B cell (primary cell): ENCODE measurements at regions not wholly inside any gene's neighbourhood (a gene's known extent, or its start where the extent isn't known, plus 50 kb on each side); places are given as distances from the start of the nearest gene placed in this dataset.

Experiments used
- ATAC-seq: fragments of 200-7000 bp; cut with Tn5 transposase; one replicate; pipeline ENCODE4 v1.10.0; 2021; ENCODE audit warnings: low read depth, mild to moderate bottlenecking, moderate number of reproducible peaks, moderate library complexity
- CTCF ChIA-PET: fragments of 350-600 bp; sonication (Branson Sonifier 250); formaldehyde crosslinking; loops from one replicate; lab custom pipeline; 2021; ENCODE audit warnings: antibody characterized with exemption, inconsistent platforms; lab: Charles Lee
- POLR2A ChIA-PET: fragments of 350-600 bp; sonication (Branson Sonifier 250); formaldehyde crosslinking; loops from one replicate; lab custom pipeline; 2021; ENCODE audit warnings: antibody characterized with exemption; lab: Charles Lee
- DNase-seq: peaks from one replicate; pipeline ENCODE4 v3.0.0; 2013
- H2AFZ ChIP-seq: 2 replicates; pipeline ENCODE4 v1.6.1; 2012; ENCODE audit warnings: mild to moderate bottlenecking, low read depth, low read length; ENCODE audit not compliant: insufficient read depth, poor library complexity, severe bottlenecking
- H3K27ac ChIP-seq, 2 donors: 1 replicate in 1 of 2; 2 replicates in 1 of 2; pipeline ENCODE4 v1.5.1; 2012 to 2013; ENCODE audit warnings: low read length in 2 of 2, mild to moderate bottlenecking in 2 of 2, moderate library complexity in 1 of 2
- H3K27me3 ChIP-seq, 4 experiments: fragments of 200-600 bp in 1 of 4; sonication (generic) in 1 of 4; replicated peaks in 1 of 4; 1 replicate in 2 of 4; 2 replicates in 2 of 4; pipeline versions ENCODE4 v1.6.1 to v1.7.0; 2013 to 2016; ENCODE audit warnings: low read length in 3 of 4, mild to moderate bottlenecking in 2 of 4, mixed read lengths in 1 of 4, moderate library complexity in 1 of 4; ENCODE audit not compliant: insufficient read depth in 4 of 4, control insufficient read depth in 3 of 4; ENCODE audit errors: control extremely low read depth in 1 of 4
- H3K36me3 ChIP-seq, 2 experiments: replicated peaks in 1 of 2; 1 replicate in 1 of 2; 2 replicates in 1 of 2; pipeline versions ENCODE4 v1.6.1 to v1.7.1; 2013; ENCODE audit warnings: low read length in 1 of 2; ENCODE audit not compliant: insufficient read depth in 2 of 2, control insufficient read depth in 1 of 2; ENCODE audit errors: control extremely low read depth in 1 of 2, extremely low read depth in 1 of 2
- H3K4me1 ChIP-seq, 2 donors: fragments of 200-600 bp in 1 of 2; sonication (generic) in 1 of 2; 1 replicate in 1 of 2; 2 replicates in 1 of 2; pipeline versions ENCODE4 v1.5.1 to v1.6.1; 2013 to 2017; ENCODE audit warnings: low read length in 2 of 2; ENCODE audit not compliant: control insufficient read depth in 2 of 2, insufficient read depth in 2 of 2
- H3K4me2 ChIP-seq: replicated peaks from 2 replicates; pipeline ENCODE3; 2012; ENCODE audit warnings: mild to moderate bottlenecking, low read depth, low read length; ENCODE audit not compliant: poor library complexity, severe bottlenecking
- H3K4me3 ChIP-seq, 5 experiments: fragments of 200-600 bp in 1 of 5; sonication (generic) in 1 of 5; 1 replicate in 3 of 5; 2 replicates in 2 of 5; pipeline versions ENCODE4 v1.5.1 to v1.7.0; 2011 to 2016; ENCODE audit warnings: low read length in 4 of 5, mild to moderate bottlenecking in 4 of 5, low read depth in 2 of 5, control low read depth in 1 of 5, moderate library complexity in 1 of 5; ENCODE audit not compliant: insufficient read depth in 1 of 5; ENCODE audit errors: control extremely low read depth in 1 of 5, extremely low read depth in 1 of 5
- H3K79me2 ChIP-seq: fragments of 200-600 bp; sonication (generic); one replicate; pipeline ENCODE4 v1.6.0; 2016; ENCODE audit warnings: low read length; ENCODE audit not compliant: control insufficient read depth, insufficient read depth
- H3K9ac ChIP-seq: fragments of 200-600 bp; sonication (generic); 2 replicates; pipeline ENCODE4 v1.6.1; 2017; ENCODE audit warnings: mild to moderate bottlenecking, low read length, moderate library complexity
- H3K9me3 ChIP-seq, 3 donors: one replicate each; pipeline versions ENCODE4 v1.6.1 to v1.7.1; 2013; ENCODE audit warnings: low read length in 2 of 3; ENCODE audit not compliant: control insufficient read depth in 2 of 3, insufficient read depth in 1 of 3; ENCODE audit errors: control extremely low read depth in 1 of 3
- H4K20me1 ChIP-seq: 2 replicates; pipeline ENCODE4 v1.6.0; 2012; ENCODE audit warnings: mild to moderate bottlenecking, low read length; ENCODE audit not compliant: insufficient read depth, control insufficient read depth, poor library complexity, severe bottlenecking
- H3K27ac Mint-ChIP-seq: one replicate; pipeline ENCODE4 v1.8.0; 2021; ENCODE audit warnings: mixed read lengths
- H3K27me3 Mint-ChIP-seq: one replicate; pipeline ENCODE4 v1.8.0; 2021; ENCODE audit warnings: mixed read lengths
- H3K4me1 Mint-ChIP-seq: one replicate; pipeline ENCODE4 v1.8.0; 2021; ENCODE audit warnings: mixed read lengths
- H3K4me3 Mint-ChIP-seq: one replicate; pipeline ENCODE4 v1.8.0; 2021; ENCODE audit warnings: mixed read lengths
- H3K9me3 Mint-ChIP-seq: one replicate; pipeline ENCODE4 v1.8.0; 2022; ENCODE audit warnings: mixed read lengths; ENCODE audit not compliant: insufficient read depth
- EZH2 ChIP-seq: IDR thresholded peaks from 2 replicates; pipeline ENCODE4 v1.6.1; 2012; ENCODE audit warnings: borderline replicate concordance, low read depth, mild to moderate bottlenecking, moderate library complexity, low read length; ENCODE audit not compliant: insufficient read depth, poor library complexity, severe bottlenecking
- WGBS: methylation state at CpG from one replicate; pipeline ENCODE4 v1.1.5; 2013; ENCODE audit warnings: missing lambda C conversion rate; ENCODE audit not compliant: insufficient coverage; 5-methylcytosine and 5-hydroxymethylcytosine counted together
- intact Hi-C: fragments of 100-400 bp; cut with micrococcal nuclease; formaldehyde crosslinking; loops from one replicate; pipeline ENCODE4 v1.10.0; 2022
- TF ChIP-seq, protein P1 (sequence below): fragments of 200-600 bp; IDR thresholded peaks from one replicate; pipeline ENCODE4 v1.8.0; 2022; ENCODE audit warnings: antibody characterized with exemption, mild to moderate bottlenecking

DNA sequence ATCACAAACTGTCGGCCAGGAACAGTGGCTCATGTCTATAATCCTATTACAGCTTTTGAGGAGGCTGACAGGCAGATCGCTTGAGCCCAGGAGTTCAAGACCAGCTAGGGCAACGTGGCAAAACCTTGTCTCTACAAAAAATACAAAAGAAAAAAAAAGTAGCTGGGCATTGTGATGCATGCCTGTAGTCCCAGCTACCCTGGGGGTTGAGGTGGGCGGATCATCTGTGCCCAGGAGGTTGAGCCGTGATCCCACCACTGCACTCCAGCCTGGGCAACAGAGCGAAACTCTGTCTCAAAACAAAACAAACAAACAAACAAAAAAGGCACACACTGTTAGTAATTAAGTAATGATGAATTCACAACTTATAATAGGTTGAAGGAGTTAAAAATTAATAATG is 441.5 kb upstream of the PCDH15 start:
- intact Hi-C loops: no loop called here
- no peaks in the 10 kb centered on the region for H3K36me3 ChIP-seq
- H3K27ac ChIP-seq: no peak overlapping the region
- Mint-ChIP-seq H3K27ac (no peak overlapping the region), H3K4me3 (no peak overlapping the region), H3K4me1 (no peaks in the 10 kb centered on the region), H3K9me3 (no peaks in the 10 kb centered on the region), H3K27me3 (no peaks in the 10 kb centered on the region)
- no peak overlapping the region for H3K4me3 ChIP-seq
- H3K9ac ChIP-seq: no peak overlapping the region
- ChIA-PET CTCF (no interaction called here), POLR2A (no interaction called here)
- no peaks in the 10 kb centered on the region for H3K27me3 ChIP-seq
- no peaks in the 10 kb centered on the region for H4K20me1 ChIP-seq
- no peaks in the 10 kb centered on the region for H3K9me3 ChIP-seq
- TF ChIP-seq EZH2: no peak
- TF ChIP-seq, protein P1, sequence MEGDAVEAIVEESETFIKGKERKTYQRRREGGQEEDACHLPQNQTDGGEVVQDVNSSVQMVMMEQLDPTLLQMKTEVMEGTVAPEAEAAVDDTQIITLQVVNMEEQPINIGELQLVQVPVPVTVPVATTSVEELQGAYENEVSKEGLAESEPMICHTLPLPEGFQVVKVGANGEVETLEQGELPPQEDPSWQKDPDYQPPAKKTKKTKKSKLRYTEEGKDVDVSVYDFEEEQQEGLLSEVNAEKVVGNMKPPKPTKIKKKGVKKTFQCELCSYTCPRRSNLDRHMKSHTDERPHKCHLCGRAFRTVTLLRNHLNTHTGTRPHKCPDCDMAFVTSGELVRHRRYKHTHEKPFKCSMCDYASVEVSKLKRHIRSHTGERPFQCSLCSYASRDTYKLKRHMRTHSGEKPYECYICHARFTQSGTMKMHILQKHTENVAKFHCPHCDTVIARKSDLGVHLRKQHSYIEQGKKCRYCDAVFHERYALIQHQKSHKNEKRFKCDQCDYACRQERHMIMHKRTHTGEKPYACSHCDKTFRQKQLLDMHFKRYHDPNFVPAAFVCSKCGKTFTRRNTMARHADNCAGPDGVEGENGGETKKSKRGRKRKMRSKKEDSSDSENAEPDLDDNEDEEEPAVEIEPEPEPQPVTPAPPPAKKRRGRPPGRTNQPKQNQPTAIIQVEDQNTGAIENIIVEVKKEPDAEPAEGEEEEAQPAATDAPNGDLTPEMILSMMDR: no peak
- H2AFZ ChIP-seq: no peak overlapping the region
- H3K4me1 ChIP-seq: no peaks in the 10 kb centered on the region
- DNase-seq (no peak), ATAC-seq (no peak)
- no peaks in the 10 kb centered on the region for H3K79me2 ChIP-seq
- WGBS: 60% methylated on average over 1 of the region's 6 CpGs
- H3K4me2 ChIP-seq: no peak overlapping the region

DNA sequence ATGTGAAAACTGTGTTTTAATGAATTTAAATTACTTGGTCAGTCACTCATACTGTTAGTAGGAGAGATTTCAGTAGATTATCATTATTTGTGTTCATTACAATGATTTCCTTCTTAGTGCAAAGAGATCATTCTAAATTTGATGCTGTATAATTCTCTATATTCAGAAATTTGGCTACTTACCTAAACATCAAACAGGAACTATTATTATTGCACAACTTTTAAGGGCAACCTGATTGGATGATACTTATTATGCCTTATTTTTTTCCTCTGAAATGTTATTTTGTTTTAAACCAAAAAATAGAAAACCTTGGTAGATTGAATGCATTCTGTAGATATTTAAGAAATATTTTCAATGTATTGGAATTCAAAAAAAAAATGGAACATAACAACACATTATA is 436.4 kb upstream of the PCDH15 start:
- Mint-ChIP-seq H3K9me3 (no peaks in the 10 kb centered on the region), H3K27me3 (no peaks in the 10 kb centered on the region)
- intact Hi-C loops: no loop called here

More for the DNA sequence above, 436.4 kb upstream of the PCDH15 start:
- ChIA-PET CTCF (no interaction called here), POLR2A (no interaction called here)
- Histone ChIP-seq H4K20me1 (no peaks in the 10 kb centered on the region), H3K27ac (no peak overlapping the region), H3K36me3 (no peaks in the 10 kb centered on the region), H3K4me1 (no peaks in the 10 kb centered on the region), H3K4me3 (no peak overlapping the region), H3K9me3 (no peaks in the 10 kb centered on the region), H2AFZ (no peak overlapping the region), H3K27me3 (no peaks in the 10 kb centered on the region), H3K79me2 (no peaks in the 10 kb centered on the region), H3K4me2 (no peak overlapping the region), H3K9ac (no peak overlapping the region)
- no peak overlapping the region for H3K4me3 Mint-ChIP-seq
- ATAC-seq: no peak
- peaks cover 1% of the 10 kb centered on the region for H3K4me1 Mint-ChIP-seq
- DNase-seq: no peak
- TF ChIP-seq, protein P1: no peak
- no peak for TF ChIP-seq EZH2
- H3K27ac Mint-ChIP-seq: no peak overlapping the region
